Colon (tissue), 2 donors: ENCODE measurements at regions not wholly inside any gene's neighbourhood (a gene's known extent, or its start where the extent isn't known, plus 50 kb on each side); places are given as distances from the start of the nearest gene placed in this dataset.

Source experiments
- FAIRE-seq: peaks from 2 replicates; lab custom pipeline; 2012; peaks lifted over from hg19 to GRCh38; lab: Jason Lieb, UNC
- donor health status: control.
- donor health status: control.

- FAIRE-seq: no peak
Measured at GRCh38 chr2:238636269-238637073, 209.7 kb downstream of the ASB1 start.

GRCh38 chr2:238638100-238638981, 209.5 kb upstream of the TWIST2 start:
- no peak for FAIRE-seq

DNA sequence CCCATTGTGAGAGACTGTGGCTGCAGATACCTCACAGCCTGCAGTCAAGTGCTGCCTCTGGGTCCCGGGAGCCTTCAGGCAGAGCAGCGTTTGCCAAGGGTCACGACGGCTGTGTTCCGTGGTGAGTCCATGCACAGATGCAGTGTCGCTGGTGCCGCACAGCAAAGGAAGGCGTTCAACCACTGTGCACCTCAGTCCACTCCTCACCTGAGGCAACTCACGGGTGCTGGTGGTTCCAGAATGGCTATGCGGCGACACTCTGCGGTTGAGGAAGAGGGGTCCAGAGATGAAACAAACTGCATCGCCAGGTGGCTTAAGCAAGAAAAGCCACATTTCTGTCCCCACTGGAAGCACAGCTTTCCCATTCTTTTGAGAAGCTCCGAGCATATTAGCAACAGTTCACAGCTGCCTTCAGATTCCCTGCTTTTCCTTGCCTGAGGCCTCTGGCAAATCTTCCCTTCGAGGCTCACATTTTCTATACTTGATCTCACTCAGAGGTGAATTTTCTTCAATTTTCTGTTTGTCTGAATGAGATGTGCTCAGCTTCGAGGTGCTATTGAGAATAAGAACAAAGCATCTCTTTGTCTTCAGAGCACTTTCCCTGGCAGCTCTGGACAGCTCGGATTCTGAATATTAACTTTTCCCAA, 208.8 kb upstream of the TWIST2 start:
- no peak for FAIRE-seq

DNA sequence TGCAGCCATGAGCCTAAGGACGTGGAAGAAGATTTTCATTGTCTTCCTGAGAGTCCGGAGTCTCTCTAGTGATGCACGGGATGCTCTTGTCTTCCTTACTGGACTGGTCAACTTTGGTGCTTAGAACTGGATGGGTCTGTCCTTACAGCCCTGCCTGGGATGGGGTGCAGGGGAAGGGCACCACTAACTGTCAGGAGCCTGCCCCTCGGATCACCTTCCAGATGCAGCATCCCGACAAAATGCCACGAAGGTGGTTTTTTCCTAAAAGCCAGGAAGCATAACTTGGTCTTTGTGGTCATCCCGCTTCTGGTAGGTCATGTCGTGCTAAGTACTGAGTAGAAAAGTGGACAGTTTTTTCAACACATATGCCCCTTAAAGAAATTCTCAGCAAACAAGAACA, 207.4 kb upstream of the TWIST2 start:
- no peak for FAIRE-seq

GRCh38 chr2:238642973-238643372, 204.9 kb upstream of the TWIST2 start:
- FAIRE-seq: no peak

DNA sequence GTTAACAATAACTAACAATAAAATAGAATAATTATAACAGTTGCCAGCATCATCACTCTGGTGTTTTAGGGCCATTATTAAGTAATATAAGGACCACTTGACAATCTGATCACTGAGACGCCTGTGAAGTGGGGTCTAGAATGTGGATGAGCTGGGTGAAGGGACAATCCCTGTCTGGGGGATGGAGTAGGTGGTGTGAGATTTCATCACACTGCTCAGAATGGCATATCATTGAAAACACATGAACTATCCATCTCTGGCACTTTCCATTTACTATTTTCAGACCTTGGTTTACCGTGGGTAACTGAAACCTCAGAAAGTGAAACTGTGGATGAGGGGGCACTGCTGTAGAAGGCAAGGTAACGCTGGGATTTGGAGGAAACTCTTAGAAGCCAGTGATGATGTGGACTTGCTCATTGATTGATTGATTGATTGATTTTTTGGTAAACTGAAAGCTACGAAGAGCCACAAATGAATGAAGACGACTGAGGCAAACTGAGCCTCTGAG, 204.4 kb upstream of the TWIST2 start:
- FAIRE-seq: no peak

DNA sequence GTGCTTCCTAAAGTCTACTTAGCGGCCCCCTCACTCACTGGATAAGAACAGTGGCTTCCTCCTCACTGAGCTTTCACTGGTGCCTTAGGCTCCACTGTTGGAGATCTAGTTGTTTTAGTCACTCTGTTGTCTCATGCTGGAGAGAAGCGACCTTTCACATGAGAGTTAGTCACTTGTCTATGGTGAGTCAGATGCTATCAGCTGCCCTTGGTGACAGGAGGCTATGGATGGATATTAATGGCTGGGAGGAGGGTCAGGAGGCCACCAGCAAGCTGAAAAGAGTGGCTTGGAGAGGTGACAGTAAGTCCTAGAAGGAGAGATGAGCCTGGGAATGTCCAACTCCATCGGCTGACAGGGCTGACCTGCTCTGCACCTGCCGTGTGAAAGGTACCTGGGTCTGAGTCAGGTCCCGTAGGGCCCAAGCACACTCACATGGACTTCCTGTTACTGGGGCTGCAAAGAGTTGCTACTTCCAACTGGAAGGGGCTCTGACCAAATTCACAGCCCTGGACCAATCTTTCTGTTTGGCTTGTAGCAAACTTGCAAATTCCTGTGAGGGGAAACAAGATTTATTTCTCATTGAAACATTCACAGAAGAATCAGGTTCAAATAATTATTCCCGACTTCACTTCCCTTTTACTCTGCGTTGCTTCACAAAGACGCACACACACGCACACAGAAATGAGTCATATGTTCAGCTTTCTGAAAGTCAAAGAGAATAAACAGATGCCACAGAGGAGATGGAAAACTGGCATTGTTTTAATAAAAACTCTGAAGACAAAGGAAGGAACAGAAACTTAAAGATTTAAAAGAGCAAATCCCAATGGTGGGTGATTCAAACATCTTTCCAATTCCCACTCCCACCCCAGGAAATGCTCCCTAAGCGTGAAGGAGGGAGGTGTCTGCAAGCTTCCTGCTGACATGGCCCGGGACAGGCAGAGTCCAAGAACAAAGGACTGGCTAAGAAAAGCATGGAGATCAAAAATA, 203.5 kb upstream of the TWIST2 start:
- FAIRE-seq: no peak

DNA sequence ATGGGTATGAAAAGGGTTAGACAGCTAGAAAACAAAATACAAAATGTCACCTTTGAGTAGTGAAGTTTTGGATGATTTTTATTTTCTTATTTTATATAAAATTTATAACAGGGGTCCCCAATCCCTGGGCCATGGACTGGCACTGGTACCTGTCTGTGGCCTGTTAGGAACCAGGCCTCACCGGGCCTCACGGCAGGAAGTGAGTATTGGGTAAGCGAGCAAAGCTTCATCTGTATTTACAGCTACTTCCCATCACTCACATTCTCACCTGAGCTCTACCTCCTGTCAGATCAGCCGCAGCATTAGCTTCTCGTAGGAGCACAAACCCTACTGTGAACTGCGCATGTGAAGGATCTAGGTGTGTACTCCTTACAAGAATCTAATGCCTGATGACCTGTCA, 202.8 kb upstream of the TWIST2 start:
- no peak for FAIRE-seq

GRCh38 chr2:238645716-238646115, 202.2 kb upstream of the TWIST2 start:
- FAIRE-seq: no peak

DNA sequence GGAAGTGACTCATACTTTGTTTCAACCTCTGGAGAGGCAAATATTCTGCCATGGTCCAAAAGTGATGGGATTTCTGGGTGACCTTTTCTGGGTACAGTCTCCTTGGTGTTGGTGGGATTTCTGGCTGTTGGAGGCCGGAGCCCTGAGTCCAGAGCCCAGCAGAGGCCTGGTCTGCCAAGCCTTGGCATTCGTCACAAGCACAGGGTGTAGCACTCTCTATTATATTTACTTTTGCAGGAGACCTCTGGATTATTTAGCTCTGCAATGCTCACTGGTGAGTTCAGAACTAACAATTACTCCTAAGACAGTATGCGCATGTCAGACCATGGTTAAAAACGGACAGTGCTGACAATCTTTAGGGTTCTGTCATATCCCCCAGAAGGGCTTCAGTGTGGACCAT, 201.6 kb upstream of the TWIST2 start:
- no peak for FAIRE-seq

DNA sequence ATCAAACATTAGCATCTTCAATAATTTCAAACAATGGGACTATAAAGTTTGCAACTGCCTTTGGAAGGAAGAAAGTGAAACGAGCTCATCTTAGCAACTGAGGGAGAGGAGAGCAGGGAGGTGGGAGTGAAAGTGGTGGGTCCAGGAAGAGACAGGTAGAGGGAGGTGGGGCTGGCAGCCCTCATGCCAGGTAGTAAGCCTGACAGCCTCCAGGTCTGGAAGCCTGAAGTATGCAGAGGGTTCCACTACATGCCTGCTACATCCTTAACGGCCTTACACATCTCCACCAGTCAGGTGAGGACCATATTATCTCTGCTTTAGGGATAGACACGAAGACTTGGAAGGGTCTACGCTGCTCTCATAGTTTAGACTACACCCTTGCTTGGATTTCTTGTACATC, 201.1 kb upstream of the TWIST2 start:
- no peak for FAIRE-seq

DNA sequence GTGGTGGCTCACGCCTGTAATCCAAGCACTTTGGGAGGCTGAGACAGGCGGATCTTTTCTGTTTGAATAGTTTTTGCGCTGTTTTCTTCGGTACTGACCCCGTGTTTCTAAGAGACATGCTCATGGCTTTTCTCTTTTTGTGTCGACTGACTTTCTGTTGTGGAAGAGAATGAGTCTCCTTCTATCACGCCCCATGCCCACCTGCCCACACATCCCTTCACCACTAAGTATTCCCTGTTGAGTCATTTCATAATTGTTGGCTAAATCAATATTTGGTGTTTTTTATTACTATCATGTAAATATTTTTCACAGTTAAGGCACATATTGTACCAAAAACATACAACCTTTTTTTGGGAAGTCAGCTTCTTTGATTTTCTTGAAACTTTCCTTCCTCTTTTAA, 198.8 kb upstream of the TWIST2 start:
- FAIRE-seq: no peak

GRCh38 chr2:238649936-238650518, 197.9 kb upstream of the TWIST2 start:
- FAIRE-seq: no peak

- FAIRE-seq: no peak
Measured at GRCh38 chr2:238650536-238650935, 197.3 kb upstream of the TWIST2 start.

GRCh38 chr2:238651306-238652052, 196.4 kb upstream of the TWIST2 start:
- no peak for FAIRE-seq

GRCh38 chr2:238652053-238652770, 195.7 kb upstream of the TWIST2 start:
- no peak for FAIRE-seq

DNA sequence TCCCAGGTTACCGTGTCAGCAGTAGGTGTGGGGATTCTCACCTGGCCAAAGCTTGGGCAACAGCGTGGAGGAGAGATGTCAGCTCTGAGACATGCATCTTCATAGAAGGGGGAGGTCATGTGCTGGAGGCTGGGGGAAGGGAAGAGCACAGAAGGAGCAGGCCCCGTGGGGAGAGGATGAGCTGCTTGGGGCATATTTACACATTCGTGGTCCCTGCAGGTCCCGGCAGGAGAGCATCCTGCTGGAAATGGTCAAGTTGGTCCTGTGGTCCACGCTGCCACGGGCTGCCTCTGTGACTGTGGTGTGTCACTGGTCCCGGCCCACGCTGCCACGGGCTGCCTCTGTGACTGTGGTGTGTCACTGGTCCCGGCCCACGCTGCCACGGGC, 195.1 kb upstream of the TWIST2 start:
- no peak for FAIRE-seq

- no peak for FAIRE-seq
Measured at GRCh38 chr2:238653431-238654109, 194.3 kb upstream of the TWIST2 start.
